ENCODE measurements at regions not wholly inside any gene's neighbourhood (a gene's known extent, or its start where the extent isn't known, plus 50 kb on each side); places are given as distances from the start of the nearest gene placed in this dataset.
"Not testable (repeated sequence)": the region's sequence is repeated elsewhere in the genome, so short reads cannot be mapped to it uniquely, and the experiment has no call there.

DNA sequence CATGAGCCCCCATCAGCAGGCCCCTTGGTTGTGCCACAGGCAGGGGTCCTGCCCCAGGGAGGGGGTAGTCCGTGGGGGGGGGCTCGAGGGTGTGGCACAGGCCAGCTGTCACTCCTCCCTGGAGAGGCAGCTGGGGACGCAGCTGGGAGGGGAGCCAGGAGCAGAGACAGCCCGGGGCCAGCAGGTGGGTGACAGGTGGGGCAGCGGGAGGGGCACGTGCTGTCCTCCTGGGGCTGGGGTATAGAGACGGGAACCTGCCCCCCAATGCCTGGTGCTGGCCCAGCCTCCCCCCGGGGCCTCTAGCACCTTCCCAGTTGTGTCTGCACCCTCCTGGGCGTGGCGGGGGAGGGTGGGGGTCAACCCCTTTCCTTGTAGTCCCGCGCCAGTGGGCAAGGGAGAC is 2966.9 kb downstream of the RPIA start:
- DNase-seq (ENCODE audit: low spot score); in situ Hi-C loops (cut with MboI; ENCODE audit: low pct_unique_long_range_greater_than_20kb, low sequenced_read_pairs, unreplicated experiment): not testable (repeated sequence)

DNA sequence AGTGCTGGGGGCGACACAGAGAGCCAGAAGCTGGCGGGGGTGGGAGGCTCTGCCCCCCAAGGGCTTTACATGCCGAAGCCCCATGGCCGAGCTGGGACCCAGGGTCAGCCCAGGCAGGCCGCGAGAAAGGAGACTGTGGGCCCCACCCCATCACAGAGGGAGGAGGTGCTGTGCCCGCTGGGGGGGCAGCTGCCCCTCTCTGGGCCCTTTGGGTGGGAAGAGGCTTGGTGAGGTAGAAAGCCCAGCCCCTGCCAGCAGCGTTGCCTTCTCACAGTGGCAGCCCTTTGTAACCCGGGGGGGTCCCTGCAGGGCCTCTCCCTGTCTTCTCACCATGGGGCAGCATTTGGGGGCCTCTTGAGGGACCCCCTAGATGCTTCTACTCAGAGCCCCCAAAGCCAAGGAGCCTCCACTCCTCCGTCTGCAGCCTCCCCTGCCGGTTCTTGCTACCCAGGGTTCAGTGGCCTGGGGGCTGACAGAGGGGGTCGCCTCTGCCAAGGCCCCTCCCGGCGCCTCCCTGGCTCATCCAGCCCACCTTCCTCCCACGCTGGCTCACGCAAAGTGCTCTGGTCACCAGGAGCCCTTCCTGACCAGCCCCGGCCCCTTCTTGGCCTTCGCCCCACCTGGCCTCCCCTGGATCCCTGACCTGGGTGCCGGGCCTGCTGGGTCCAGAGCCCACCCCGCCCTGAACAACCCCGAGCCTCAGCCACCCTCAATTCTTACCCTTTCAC is 2967.9 kb downstream of the RPIA start:
- DNase-seq (ENCODE audit: low spot score); in situ Hi-C loops (cut with MboI; ENCODE audit: low pct_unique_long_range_greater_than_20kb, low sequenced_read_pairs, unreplicated experiment): not testable (repeated sequence)

DNA sequence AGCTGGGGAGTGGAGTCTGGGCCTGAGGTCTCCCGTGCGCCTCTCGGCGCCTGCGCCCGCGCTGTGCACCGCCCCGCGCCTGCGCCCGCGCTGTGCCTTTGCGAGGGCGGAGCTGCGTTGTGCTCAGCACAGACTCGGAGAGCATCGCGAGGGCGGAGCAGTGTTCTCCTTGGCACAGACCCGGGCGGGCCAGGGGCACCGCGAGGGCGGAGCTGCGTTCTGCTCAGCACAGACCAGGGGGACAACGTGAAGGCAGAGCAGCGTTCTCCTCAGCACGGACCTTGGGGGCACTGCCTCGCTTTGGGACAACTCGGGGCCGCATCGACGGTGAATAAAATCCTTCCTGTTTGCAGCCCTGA is 2968.4 kb downstream of the RPIA start:
- in situ Hi-C loops (cut with MboI; ENCODE audit: low pct_unique_long_range_greater_than_20kb, low sequenced_read_pairs, unreplicated experiment); DNase-seq (ENCODE audit: low spot score): not testable (repeated sequence)

DNA sequence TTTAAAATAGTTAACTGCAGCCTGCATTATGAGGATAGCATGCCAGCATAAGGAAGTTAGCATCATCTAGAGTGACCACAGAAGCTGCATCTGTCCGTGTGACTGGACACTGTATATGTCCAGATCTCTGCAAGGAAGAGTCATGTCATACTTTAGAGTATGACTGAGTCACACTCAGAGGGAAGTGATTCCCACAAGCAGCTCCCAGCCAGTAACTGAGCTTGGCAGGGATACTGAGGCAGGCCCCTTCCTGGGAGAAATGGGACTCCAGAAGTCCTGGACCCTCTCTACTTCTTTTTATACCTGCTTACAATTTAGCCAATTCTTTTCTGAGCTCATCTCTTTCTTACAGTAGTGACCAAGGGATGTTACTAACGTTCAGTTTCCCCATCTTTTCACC is 2975.9 kb downstream of the RPIA start:
- in situ Hi-C loops (cut with MboI; ENCODE audit: low pct_unique_long_range_greater_than_20kb, low sequenced_read_pairs, unreplicated experiment); DNase-seq (ENCODE audit: low spot score): not testable (repeated sequence)

DNA sequence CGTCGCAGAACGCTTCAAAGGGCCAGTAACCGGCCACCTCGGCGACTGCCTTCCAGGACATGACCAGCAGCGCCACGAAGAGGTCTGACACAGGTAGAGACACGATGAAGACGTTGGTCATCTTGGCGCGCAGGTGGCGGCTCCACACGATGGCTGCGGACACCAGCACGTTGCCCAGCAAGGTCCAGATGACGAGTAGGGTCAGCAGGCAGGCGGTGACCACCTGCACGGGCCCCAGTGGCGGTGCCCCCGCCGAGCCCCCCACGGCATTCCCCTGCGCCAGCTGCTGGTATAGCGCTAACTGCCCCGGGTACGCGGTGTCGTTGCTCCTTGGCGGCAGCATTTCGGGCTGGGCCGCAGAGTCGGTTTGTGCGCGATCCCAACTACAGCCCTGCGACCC is 2994.1 kb downstream of the RPIA start:
- DNase-seq (ENCODE audit: low spot score); in situ Hi-C loops (cut with MboI; ENCODE audit: low pct_unique_long_range_greater_than_20kb, low sequenced_read_pairs, unreplicated experiment): not testable (repeated sequence)

DNA sequence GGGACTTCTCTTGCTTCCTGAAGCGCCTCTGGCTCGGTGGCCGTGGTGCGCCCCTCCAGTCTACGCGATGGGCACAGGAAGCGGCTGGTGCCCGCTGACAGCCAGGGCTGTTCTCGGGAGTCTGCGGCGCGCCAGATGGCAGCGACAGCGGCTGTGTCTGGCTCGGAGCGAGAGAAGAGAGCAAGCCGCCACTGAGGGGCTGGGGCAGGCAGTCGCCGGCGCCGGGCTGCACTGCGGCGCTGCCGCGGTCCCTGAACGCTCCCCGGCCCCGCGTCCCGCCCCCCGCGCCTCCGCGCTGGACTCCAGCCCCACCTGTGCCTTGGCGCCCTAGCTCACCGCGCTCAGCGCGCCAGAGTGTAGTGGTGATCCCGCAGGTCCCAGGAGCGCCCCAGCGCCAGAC is 2994.6 kb downstream of the RPIA start:
- in situ Hi-C loops (cut with MboI; ENCODE audit: low pct_unique_long_range_greater_than_20kb, low sequenced_read_pairs, unreplicated experiment) = not testable (repeated sequence)
- DNase-seq (ENCODE audit: low spot score) = peak; percentile 0

All from GM13977 (cell line).